ENCODE measurements at regions not wholly inside any gene's neighbourhood (a gene's known extent, or its start where the extent isn't known, plus 50 kb on each side); places are given as distances from the start of the nearest gene placed in this dataset.

DNA sequence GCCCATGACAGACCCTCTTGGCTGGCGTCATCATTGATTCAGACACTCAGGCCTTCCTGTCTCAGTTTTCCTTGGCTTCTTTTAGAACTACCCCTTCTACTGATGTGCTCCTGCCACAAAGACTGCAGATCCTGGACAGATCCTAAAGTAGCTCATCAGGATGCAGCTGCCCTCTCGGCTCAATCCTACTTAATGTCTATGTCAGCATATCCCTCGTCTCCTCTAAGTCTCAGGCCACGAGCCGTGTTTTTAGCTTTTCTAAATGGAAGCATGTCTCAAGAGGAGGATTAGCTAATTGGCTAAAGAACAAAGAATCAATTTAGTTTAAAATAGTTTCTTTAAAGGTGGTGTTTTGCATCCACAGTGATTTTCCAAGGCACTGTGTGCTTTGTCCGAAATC lies 447.7 kb downstream of the STIM2 start:
- Mint-ChIP-seq H3K27ac (ENCODE audit: unreplicated experiment) (no peak overlapping the region), H3K4me3 (no peak overlapping the region), H3K36me3 (ENCODE audit: low read depth) (no peaks in the 10 kb centered on the region), H3K27me3 (ENCODE audit: low read depth) (no peaks in the 10 kb centered on the region), H3K9me3 (peaks cover 9% of the 10 kb centered on the region), H3K4me1 (no peaks in the 10 kb centered on the region)
- TF ChIP-seq, protein P1, sequence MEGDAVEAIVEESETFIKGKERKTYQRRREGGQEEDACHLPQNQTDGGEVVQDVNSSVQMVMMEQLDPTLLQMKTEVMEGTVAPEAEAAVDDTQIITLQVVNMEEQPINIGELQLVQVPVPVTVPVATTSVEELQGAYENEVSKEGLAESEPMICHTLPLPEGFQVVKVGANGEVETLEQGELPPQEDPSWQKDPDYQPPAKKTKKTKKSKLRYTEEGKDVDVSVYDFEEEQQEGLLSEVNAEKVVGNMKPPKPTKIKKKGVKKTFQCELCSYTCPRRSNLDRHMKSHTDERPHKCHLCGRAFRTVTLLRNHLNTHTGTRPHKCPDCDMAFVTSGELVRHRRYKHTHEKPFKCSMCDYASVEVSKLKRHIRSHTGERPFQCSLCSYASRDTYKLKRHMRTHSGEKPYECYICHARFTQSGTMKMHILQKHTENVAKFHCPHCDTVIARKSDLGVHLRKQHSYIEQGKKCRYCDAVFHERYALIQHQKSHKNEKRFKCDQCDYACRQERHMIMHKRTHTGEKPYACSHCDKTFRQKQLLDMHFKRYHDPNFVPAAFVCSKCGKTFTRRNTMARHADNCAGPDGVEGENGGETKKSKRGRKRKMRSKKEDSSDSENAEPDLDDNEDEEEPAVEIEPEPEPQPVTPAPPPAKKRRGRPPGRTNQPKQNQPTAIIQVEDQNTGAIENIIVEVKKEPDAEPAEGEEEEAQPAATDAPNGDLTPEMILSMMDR (conservative IDR thresholded peaks at IDR 0.05), result no peak
- no peak for DNase-seq (ENCODE audit: low read depth, low spot score)

DNA sequence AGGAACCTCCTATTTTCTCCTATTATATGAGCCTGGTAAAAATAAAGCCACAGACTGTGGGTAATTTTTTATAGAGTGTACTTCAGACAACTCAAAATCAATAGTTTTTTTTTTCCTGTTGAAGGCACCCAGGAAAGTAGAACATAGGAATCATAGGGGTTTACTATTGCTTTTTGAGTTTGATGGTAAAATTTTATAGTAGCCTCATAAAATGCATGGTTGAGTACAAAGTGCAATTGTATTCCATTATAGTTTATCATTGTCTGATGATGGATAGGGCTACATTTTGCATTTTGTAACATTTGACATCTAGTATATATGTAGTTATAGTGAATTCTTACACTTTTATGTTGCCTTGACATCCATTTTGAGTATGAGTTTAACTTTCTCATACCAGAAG lies 455.0 kb downstream of the STIM2 start:
- no peak for DNase-seq (ENCODE audit: low read depth, low spot score)
- Mint-ChIP-seq H3K27me3 (ENCODE audit: low read depth) (no peaks in the 10 kb centered on the region), H3K4me3 (no peak overlapping the region), H3K4me1 (peaks cover 8% of the 10 kb centered on the region), H3K36me3 (ENCODE audit: low read depth) (no peaks in the 10 kb centered on the region), H3K9me3 (peaks cover 4% of the 10 kb centered on the region), H3K27ac (ENCODE audit: unreplicated experiment) (no peak overlapping the region)
- TF ChIP-seq, protein P1 (conservative IDR thresholded peaks at IDR 0.05), result no peak

DNA sequence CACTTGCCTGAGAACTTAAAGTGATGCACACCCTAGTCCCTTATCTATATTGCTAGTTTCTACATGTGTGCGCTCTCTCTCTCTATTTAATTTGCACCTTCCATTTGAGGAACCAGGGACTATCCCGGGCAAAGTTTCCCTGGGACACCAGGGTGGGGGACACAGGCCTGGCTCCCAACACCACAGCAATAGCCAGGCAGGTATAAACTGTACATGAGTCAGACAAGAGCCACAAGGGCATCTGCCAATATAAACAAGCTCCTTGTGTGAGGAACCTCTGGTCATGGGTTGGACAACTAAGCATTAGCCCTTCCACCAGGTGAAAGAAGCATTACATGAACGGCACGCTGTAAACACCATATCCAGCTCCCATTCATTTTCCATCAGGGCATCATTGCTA lies 455.5 kb downstream of the STIM2 start:
- H3K4me3 Mint-ChIP-seq, result no peak overlapping the region
- H3K9me3 Mint-ChIP-seq, result peaks cover 4% of the 10 kb centered on the region
- peaks cover 8% of the 10 kb centered on the region for H3K4me1 Mint-ChIP-seq
- no peaks in the 10 kb centered on the region for H3K27me3 Mint-ChIP-seq (ENCODE audit: low read depth)
- TF ChIP-seq, protein P1 (conservative IDR thresholded peaks at IDR 0.05), result no peak
- no peak overlapping the region for H3K27ac Mint-ChIP-seq (ENCODE audit: unreplicated experiment)
- DNase-seq (ENCODE audit: low read depth, low spot score), result no peak
- H3K36me3 Mint-ChIP-seq (ENCODE audit: low read depth), result no peaks in the 10 kb centered on the region

DNA sequence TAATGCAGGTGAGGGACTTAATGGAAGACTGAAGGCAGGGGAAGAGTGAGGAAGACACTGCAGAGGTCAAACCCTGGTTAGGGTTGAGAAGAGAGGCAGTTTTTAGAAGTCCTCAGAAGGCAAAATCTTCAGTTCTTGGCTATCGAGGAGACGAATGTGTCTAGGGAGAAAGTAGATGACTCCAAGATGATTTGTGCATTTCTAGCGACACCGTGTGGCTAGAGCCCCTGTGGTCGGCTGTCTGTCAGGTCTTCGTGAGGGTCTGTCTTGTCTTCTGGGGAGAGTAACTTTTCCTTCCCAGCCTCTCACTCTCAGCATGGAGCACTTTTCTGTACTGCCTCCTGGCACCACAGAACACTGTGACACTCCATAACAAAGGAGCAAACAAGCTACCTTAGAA lies 458.1 kb downstream of the STIM2 start:
- H3K27me3 Mint-ChIP-seq (ENCODE audit: low read depth), result no peaks in the 10 kb centered on the region
- H3K4me1 Mint-ChIP-seq, result peaks cover 8% of the 10 kb centered on the region
- H3K27ac Mint-ChIP-seq (ENCODE audit: unreplicated experiment), result no peak overlapping the region
- H3K4me3 Mint-ChIP-seq, result no peak overlapping the region
- no peaks in the 10 kb centered on the region for H3K36me3 Mint-ChIP-seq (ENCODE audit: low read depth)
- peak; percentile 53 for DNase-seq (ENCODE audit: low read depth, low spot score)
- TF ChIP-seq, protein P1 (conservative IDR thresholded peaks at IDR 0.05), result peak; percentile 65
- H3K9me3 Mint-ChIP-seq, result no peaks in the 10 kb centered on the region

DNA sequence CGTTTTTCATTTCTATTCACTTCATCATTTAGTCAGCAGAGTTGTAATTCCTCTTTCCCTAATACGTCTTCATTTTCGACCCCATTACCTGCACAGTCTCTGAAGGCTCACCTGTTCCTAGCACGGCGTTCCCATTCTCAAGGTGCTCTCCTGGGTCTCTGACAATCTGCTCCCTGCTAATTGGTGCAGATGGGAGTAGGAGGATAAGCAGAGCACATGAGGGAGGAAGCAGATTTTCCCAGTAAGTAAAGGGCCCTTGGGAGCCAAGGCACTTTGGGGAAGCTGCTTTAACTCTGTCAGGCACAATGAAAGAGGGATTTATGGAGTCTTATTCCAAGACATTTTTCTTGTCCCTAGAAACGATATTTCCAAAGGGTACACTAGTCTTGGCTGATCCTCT lies 466.4 kb downstream of the STIM2 start:
- no peaks in the 10 kb centered on the region for H3K36me3 Mint-ChIP-seq (ENCODE audit: low read depth)
- H3K4me3 Mint-ChIP-seq, result no peak overlapping the region
- H3K9me3 Mint-ChIP-seq, result no peaks in the 10 kb centered on the region
- no peaks in the 10 kb centered on the region for H3K4me1 Mint-ChIP-seq
- TF ChIP-seq, protein P1 (conservative IDR thresholded peaks at IDR 0.05), result no peak
- H3K27me3 Mint-ChIP-seq (ENCODE audit: low read depth), result no peaks in the 10 kb centered on the region
- DNase-seq (ENCODE audit: low read depth, low spot score), result no peak
- no peak overlapping the region for H3K27ac Mint-ChIP-seq (ENCODE audit: unreplicated experiment)

All from neural crest cell (in vitro differentiated cells).